GM23338 (cell line): ENCODE measurements at regions not wholly inside any gene's neighbourhood (a gene's known extent, or its start where the extent isn't known, plus 50 kb on each side); places are given as distances from the start of the nearest gene placed in this dataset.

Experiments used
- ATAC-seq: fragments of 200-7000 bp; cut with Tn5 transposase; 3 replicates; pipeline ENCODE4 v1.9.1; 2020
- DNase-seq: peaks from one replicate; pipeline ENCODE4 v3.0.0-alpha.2; 2015; ENCODE audit warnings: low spot score
- H2AFZ ChIP-seq: fragments of 200-600 bp; sonication (generic); 2 replicates; pipeline ENCODE4 v1.8.0; 2016; ENCODE audit warnings: antibody characterized with exemption, mild to moderate bottlenecking, moderate library complexity
- H3F3A ChIP-seq: fragments of 200-600 bp; sonication (generic); replicated peaks from 2 replicates; pipeline ENCODE4 v1.8.0; 2017; ENCODE audit warnings: antibody characterized with exemption, mixed run types, low read depth
- H3K27ac ChIP-seq: fragments of 200-600 bp; sonication (generic); 2 replicates; pipeline ENCODE4 v1.6.1; 2016; ENCODE audit warnings: low read depth
- H3K27me3 ChIP-seq: fragments of 200-600 bp; sonication (generic); 2 replicates; pipeline ENCODE4 v1.8.0; 2016; ENCODE audit warnings: mild to moderate bottlenecking, mixed run types, moderate library complexity; ENCODE audit not compliant: insufficient read depth
- H3K36me3 ChIP-seq: fragments of 200-600 bp; sonication (generic); 2 replicates; pipeline ENCODE4 v1.8.0; 2016; ENCODE audit warnings: mild to moderate bottlenecking; ENCODE audit not compliant: insufficient read depth
- H3K4me1 ChIP-seq: fragments of 200-600 bp; sonication (generic); 2 replicates; pipeline ENCODE4 v1.8.0; 2016; ENCODE audit warnings: mild to moderate bottlenecking, moderate library complexity; ENCODE audit not compliant: insufficient read depth
- H3K4me2 ChIP-seq: fragments of 200-600 bp; sonication (generic); 2 replicates; pipeline ENCODE4 v1.7.1; 2017; ENCODE audit warnings: mixed run types
- H3K4me3 ChIP-seq: fragments of 200-600 bp; sonication (generic); 2 replicates; pipeline ENCODE4 v1.6.1; 2016; ENCODE audit warnings: mixed run types
- H3K79me2 ChIP-seq: fragments of 200-600 bp; sonication (generic); replicated peaks from 2 replicates; pipeline ENCODE4 v1.8.0; 2017; ENCODE audit warnings: mild to moderate bottlenecking; ENCODE audit not compliant: insufficient read depth
- H3K9me2 ChIP-seq: fragments of 200-600 bp; sonication (generic); 2 replicates; pipeline ENCODE4 v1.8.0; 2017; ENCODE audit not compliant: insufficient read depth
- H4K20me1 ChIP-seq: fragments of 200-600 bp; sonication (generic); replicated peaks from 2 replicates; pipeline ENCODE4 v1.8.0; 2017; ENCODE audit warnings: mild to moderate bottlenecking; ENCODE audit not compliant: insufficient read depth
- H3K27ac Mint-ChIP-seq: 2 replicates; pipeline ENCODE4 v1.8.0; 2020; ENCODE audit warnings: inconsistent platforms, mild to moderate bottlenecking, moderate library complexity, mixed read lengths
- H3K27me3 Mint-ChIP-seq: 3 replicates; pipeline ENCODE4 v1.8.0; 2022; ENCODE audit warnings: low read depth, mild to moderate bottlenecking, moderate library complexity, mixed read lengths, inconsistent platforms; ENCODE audit not compliant: insufficient read depth, poor library complexity
- H3K36me3 Mint-ChIP-seq: 3 replicates; pipeline ENCODE4 v1.8.0; 2021; ENCODE audit warnings: low read depth, mild to moderate bottlenecking, inconsistent platforms, moderate library complexity, mixed read lengths
- H3K4me1 Mint-ChIP-seq: 3 replicates; pipeline ENCODE4 v1.8.0; 2020; ENCODE audit warnings: mild to moderate bottlenecking, inconsistent platforms, mixed read lengths
- H3K4me3 Mint-ChIP-seq: 3 replicates; pipeline ENCODE4 v1.8.0; 2021; ENCODE audit warnings: moderate library complexity, mild to moderate bottlenecking, inconsistent platforms, mixed read lengths
- H3K9me3 Mint-ChIP-seq: 3 replicates; pipeline ENCODE4 v1.8.0; 2020; ENCODE audit warnings: moderate library complexity, mild to moderate bottlenecking, inconsistent platforms, mixed read lengths
- CREB1 ChIP-seq: fragments of 250-450 bp; sonication (Bioruptor Pico); IDR thresholded peaks from 2 replicates; pipeline ENCODE4 v1.5.0; 2020; ENCODE audit warnings: low read depth, mild to moderate bottlenecking, moderate library complexity
- CTCF ChIP-seq, 2 experiments: fragments of 200-600 bp in 1 of 2; sonication (generic) in 1 of 2; conservative IDR thresholded peaks; 2 replicates each; pipeline versions ENCODE4 v1.5.1 to v1.6.1; 2016 to 2017; ENCODE audit warnings: antibody characterized with exemption in 2 of 2, low read depth in 2 of 2, mild to moderate bottlenecking in 2 of 2, moderate library complexity in 1 of 2
- ETS1 ChIP-seq: IDR thresholded peaks from 2 replicates; pipeline ENCODE4 v1.6.1; 2016; ENCODE audit warnings: antibody characterized with exemption
- EZH2 ChIP-seq: fragments of 200-600 bp; sonication (generic); IDR thresholded peaks from one replicate; pipeline ENCODE4 v1.8.0; 2017; ENCODE audit warnings: antibody characterized with exemption, mild to moderate bottlenecking, low read depth; ENCODE audit not compliant: unreplicated experiment
- EZH2phosphoT487 ChIP-seq: fragments of 200-600 bp; sonication (generic); IDR thresholded peaks from one replicate; pipeline ENCODE4 v1.8.1; 2018; ENCODE audit warnings: antibody characterized with exemption; ENCODE audit not compliant: unreplicated experiment
- JUNB ChIP-seq: IDR thresholded peaks from one replicate; pipeline ENCODE4 v1.6.1; 2016; ENCODE audit warnings: antibody characterized with exemption; ENCODE audit not compliant: unreplicated experiment
- NANOG ChIP-seq: IDR thresholded peaks from 2 replicates; pipeline ENCODE4 v1.6.1; 2016; ENCODE audit warnings: antibody characterized with exemption, borderline replicate concordance
- POLR2AphosphoS5 ChIP-seq: IDR thresholded peaks from 2 replicates; pipeline ENCODE4 v1.6.1; 2016; ENCODE audit warnings: antibody characterized with exemption, low read depth
- STAT1 ChIP-seq: IDR thresholded peaks from one replicate; pipeline ENCODE4 v1.6.1; 2016; ENCODE audit warnings: antibody characterized with exemption; ENCODE audit not compliant: unreplicated experiment
- ZNF114 ChIP-seq: fragments of 250-450 bp; sonication (Bioruptor Pico); IDR thresholded peaks from 2 replicates; pipeline ENCODE4 v1.5.0; 2020; ENCODE audit warnings: mild to moderate bottlenecking, moderate library complexity
- ZNF331 ChIP-seq: fragments of 250-450 bp; sonication (Bioruptor Pico); IDR thresholded peaks from 2 replicates; pipeline ENCODE4 v1.5.0; 2020; ENCODE audit warnings: low read depth, mild to moderate bottlenecking, moderate library complexity
- ZNF462 ChIP-seq: fragments of 250-450 bp; sonication (Bioruptor Pico); IDR thresholded peaks from 2 replicates; pipeline ENCODE4 v1.5.0; 2020; ENCODE audit warnings: mild to moderate bottlenecking, moderate library complexity

- Histone ChIP-seq H2AFZ (no peak overlapping the region), H3K27ac (no peak overlapping the region), H3K4me2 (no peak overlapping the region), H3K4me3 (no peak overlapping the region), H3K4me1 (no peaks in the 10 kb centered on the region), H3F3A (no peaks in the 10 kb centered on the region), H3K79me2 (no peaks in the 10 kb centered on the region), H3K9me2 (peaks cover 4% of the 10 kb centered on the region; the same call in 1 of the 2 replicates), H4K20me1 (no peaks in the 10 kb centered on the region), H3K36me3 (no peaks in the 10 kb centered on the region), H3K27me3 (no peaks in the 10 kb centered on the region)
- no peaks in the 10 kb centered on the region for H3K4me1 Mint-ChIP-seq
- ATAC-seq (no peak), DNase-seq (no peak)
- H3K27me3 Mint-ChIP-seq = no peaks in the 10 kb centered on the region
- no peaks in the 10 kb centered on the region for H3K36me3 Mint-ChIP-seq
- H3K4me3 Mint-ChIP-seq = no peak overlapping the region
- no peaks in the 10 kb centered on the region for H3K9me3 Mint-ChIP-seq
- TF ChIP-seq EZH2 = no peak
- TF ChIP-seq STAT1 = no peak
- no peak for TF ChIP-seq JUNB
- no peak overlapping the region for H3K27ac Mint-ChIP-seq
These were observed 112.2 kb downstream of the TMEM26 start for GRCh38 chr10:61341008-61341407.

GRCh38 chr10:61338146-61338545 lies 115.0 kb downstream of the TMEM26 start:
- Mint-ChIP-seq H3K9me3 (no peaks in the 10 kb centered on the region), H3K4me1 (no peaks in the 10 kb centered on the region), H3K4me3 (no peak overlapping the region), H3K27ac (no peak overlapping the region), H3K36me3 (no peaks in the 10 kb centered on the region), H3K27me3 (no peaks in the 10 kb centered on the region)
- H3K27me3 ChIP-seq = no peaks in the 10 kb centered on the region
- no peak overlapping the region for H2AFZ ChIP-seq
- no peak for ATAC-seq
- H3K79me2 ChIP-seq = no peaks in the 10 kb centered on the region
- no peak overlapping the region for H3K27ac ChIP-seq
- H3K9me2 ChIP-seq = no peaks in the 10 kb centered on the region
- H3F3A ChIP-seq = no peaks in the 10 kb centered on the region
- H3K4me3 ChIP-seq = no peak overlapping the region
- DNase-seq = no peak
- H4K20me1 ChIP-seq = no peaks in the 10 kb centered on the region
- H3K36me3 ChIP-seq = no peaks in the 10 kb centered on the region
- no peaks in the 10 kb centered on the region for H3K4me1 ChIP-seq
- H3K4me2 ChIP-seq = no peak overlapping the region
- no peak for TF ChIP-seq JUNB
- no peak for TF ChIP-seq NANOG
- no peak for TF ChIP-seq EZH2
- no peak for TF ChIP-seq EZH2phosphoT487
- TF ChIP-seq CTCF (conservative IDR thresholded peaks at IDR 0.05; ENCODE audit: low read depth in 2 of 2) = no peak
- no peak for TF ChIP-seq ETS1
- TF ChIP-seq POLR2AphosphoS5 = no peak
- TF ChIP-seq ZNF331 (CRISPR knock-in tag) = no peak
- no peak for TF ChIP-seq ZNF462 (CRISPR knock-in tag)
- TF ChIP-seq CREB1 (CRISPR knock-in tag) = no peak
- no peak for TF ChIP-seq ZNF114
